ENCODE measurements at regions not wholly inside any gene's neighbourhood (a gene's known extent, or its start where the extent isn't known, plus 50 kb on each side); places are given as distances from the start of the nearest gene placed in this dataset.

DNA sequence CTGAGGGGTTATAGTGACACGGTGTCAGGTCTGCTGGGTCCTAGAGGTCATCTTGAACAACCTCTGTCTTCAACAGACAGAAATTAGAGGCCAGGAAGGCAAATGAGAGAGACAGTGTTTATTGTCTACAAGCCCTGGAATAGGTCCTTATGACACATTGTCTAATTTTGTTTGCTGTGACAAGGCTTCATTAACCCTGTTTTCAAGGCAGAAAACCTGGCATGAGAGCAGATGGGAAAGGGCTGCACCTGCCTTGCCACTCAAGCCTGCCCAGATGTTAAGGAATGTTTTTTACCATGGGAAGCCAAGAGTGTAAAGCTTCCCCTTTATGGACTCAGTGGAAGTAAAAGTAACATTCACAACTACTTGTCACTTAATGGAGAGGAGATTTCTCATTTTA, 275.3 kb downstream of the KCNS3 start:
- H3K4me1 Mint-ChIP-seq, result no peaks in the 10 kb centered on the region
- Histone ChIP-seq H3K79me2 (ENCODE audit: control insufficient read depth, insufficient read depth, low read length) (no peaks in the 10 kb centered on the region), H3K4me2 (replicated peaks; ENCODE audit: low read depth, low read length, poor library complexity, severe bottlenecking) (no peak overlapping the region), H3K4me1 (ENCODE audit: control insufficient read depth in 2 of 2, insufficient read depth in 2 of 2, low read length in 2 of 2) (no peaks in the 10 kb centered on the region), H2AFZ (ENCODE audit: insufficient read depth, low read depth, low read length, poor library complexity, severe bottlenecking) (no peak overlapping the region), H3K36me3 (replicated peaks in 1 of 2; ENCODE audit: control extremely low read depth in 1 of 2, control insufficient read depth in 1 of 2, extremely low read depth in 1 of 2, insufficient read depth in 2 of 2, low read length in 1 of 2) (no peaks in the 10 kb centered on the region), H3K27me3 (replicated peaks in 1 of 4; ENCODE audit: control extremely low read depth in 1 of 4, control insufficient read depth in 3 of 4, insufficient read depth in 4 of 4, low read length in 3 of 4) (no peaks in the 10 kb centered on the region), H3K9me3 (ENCODE audit: control extremely low read depth in 1 of 3, control insufficient read depth in 2 of 3, insufficient read depth in 1 of 3, low read length in 2 of 3) (no peaks in the 10 kb centered on the region), H3K4me3 (ENCODE audit: control extremely low read depth in 1 of 5, extremely low read depth in 1 of 5, insufficient read depth in 1 of 5, low read depth in 2 of 5, low read length in 4 of 5) (no peak overlapping the region), H4K20me1 (ENCODE audit: control insufficient read depth, insufficient read depth, low read length, poor library complexity, severe bottlenecking) (no peaks in the 10 kb centered on the region), H3K9ac (ENCODE audit: low read length) (no peak overlapping the region), H3K27ac (ENCODE audit: low read length in 2 of 2) (no peak overlapping the region)
- TF ChIP-seq EZH2 (IDR thresholded peaks at IDR 0.05; ENCODE audit: borderline replicate concordance, insufficient read depth, low read depth, low read length, poor library complexity, severe bottlenecking), result no peak
- TF ChIP-seq, protein P1, sequence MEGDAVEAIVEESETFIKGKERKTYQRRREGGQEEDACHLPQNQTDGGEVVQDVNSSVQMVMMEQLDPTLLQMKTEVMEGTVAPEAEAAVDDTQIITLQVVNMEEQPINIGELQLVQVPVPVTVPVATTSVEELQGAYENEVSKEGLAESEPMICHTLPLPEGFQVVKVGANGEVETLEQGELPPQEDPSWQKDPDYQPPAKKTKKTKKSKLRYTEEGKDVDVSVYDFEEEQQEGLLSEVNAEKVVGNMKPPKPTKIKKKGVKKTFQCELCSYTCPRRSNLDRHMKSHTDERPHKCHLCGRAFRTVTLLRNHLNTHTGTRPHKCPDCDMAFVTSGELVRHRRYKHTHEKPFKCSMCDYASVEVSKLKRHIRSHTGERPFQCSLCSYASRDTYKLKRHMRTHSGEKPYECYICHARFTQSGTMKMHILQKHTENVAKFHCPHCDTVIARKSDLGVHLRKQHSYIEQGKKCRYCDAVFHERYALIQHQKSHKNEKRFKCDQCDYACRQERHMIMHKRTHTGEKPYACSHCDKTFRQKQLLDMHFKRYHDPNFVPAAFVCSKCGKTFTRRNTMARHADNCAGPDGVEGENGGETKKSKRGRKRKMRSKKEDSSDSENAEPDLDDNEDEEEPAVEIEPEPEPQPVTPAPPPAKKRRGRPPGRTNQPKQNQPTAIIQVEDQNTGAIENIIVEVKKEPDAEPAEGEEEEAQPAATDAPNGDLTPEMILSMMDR (IDR thresholded peaks at IDR 0.05), result no peak
- ChIA-PET POLR2A (no interaction called here), CTCF (no interaction called here)
- intact Hi-C loops (cut with micrococcal nuclease), result no loop called here
- DNase-seq (no peak), ATAC-seq (ENCODE audit: low read depth) (no peak)
- H3K4me3 Mint-ChIP-seq, result no peak overlapping the region
- no CpG with 5 or more reads among the region's 1 CpG for WGBS (ENCODE audit: insufficient coverage)
- no peak overlapping the region for H3K27ac Mint-ChIP-seq
- no peaks in the 10 kb centered on the region for H3K9me3 Mint-ChIP-seq (ENCODE audit: insufficient read depth)
- H3K27me3 Mint-ChIP-seq, result peaks cover 12% of the 10 kb centered on the region

DNA sequence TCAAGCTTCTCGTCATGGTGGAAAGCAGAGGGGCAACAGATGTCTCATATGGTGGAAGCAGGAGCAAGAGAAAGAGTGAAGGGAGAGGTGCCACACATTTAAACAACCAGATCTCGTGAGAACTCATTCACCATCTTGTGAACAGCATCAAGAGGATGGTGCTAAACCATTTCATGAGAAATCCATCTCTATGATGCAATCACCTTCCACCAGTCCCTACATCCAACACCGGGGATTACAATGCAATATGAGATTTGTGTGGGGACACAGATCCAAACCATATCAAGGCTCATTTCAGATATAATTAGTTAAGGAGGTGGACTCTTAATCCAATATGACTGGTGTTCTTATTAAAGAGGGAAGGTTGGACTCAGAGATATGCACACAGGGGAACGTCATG, 272.8 kb downstream of the KCNS3 start:
- H3K9me3 ChIP-seq (ENCODE audit: control extremely low read depth in 1 of 3, control insufficient read depth in 2 of 3, insufficient read depth in 1 of 3, low read length in 2 of 3), result no peaks in the 10 kb centered on the region
- H3K9me3 Mint-ChIP-seq (ENCODE audit: insufficient read depth), result no peaks in the 10 kb centered on the region
- H3K4me3 Mint-ChIP-seq, result no peak overlapping the region
- intact Hi-C loops (cut with micrococcal nuclease), result no loop called here
- H4K20me1 ChIP-seq (ENCODE audit: control insufficient read depth, insufficient read depth, low read length, poor library complexity, severe bottlenecking), result no peaks in the 10 kb centered on the region
- H3K27ac Mint-ChIP-seq, result no peak overlapping the region
- no peaks in the 10 kb centered on the region for H3K36me3 ChIP-seq (replicated peaks in 1 of 2; ENCODE audit: control extremely low read depth in 1 of 2, control insufficient read depth in 1 of 2, extremely low read depth in 1 of 2, insufficient read depth in 2 of 2, low read length in 1 of 2)
- ChIA-PET POLR2A (no interaction called here), CTCF (interaction anchor here (2.1 kb wide), 1 partner anchor 432 kb away, joined by 15 read pairs; no protein-coding TSS in a partner anchor)
- H3K4me2 ChIP-seq (replicated peaks; ENCODE audit: low read depth, low read length, poor library complexity, severe bottlenecking), result no peak overlapping the region
- ATAC-seq (ENCODE audit: low read depth), result no peak
- H3K27ac ChIP-seq (ENCODE audit: low read length in 2 of 2), result no peak overlapping the region
- no peaks in the 10 kb centered on the region for H3K79me2 ChIP-seq (ENCODE audit: control insufficient read depth, insufficient read depth, low read length)
- H3K4me1 Mint-ChIP-seq, result no peaks in the 10 kb centered on the region
- H3K4me3 ChIP-seq (ENCODE audit: control extremely low read depth in 1 of 5, extremely low read depth in 1 of 5, insufficient read depth in 1 of 5, low read depth in 2 of 5, low read length in 4 of 5), result no peak overlapping the region
- DNase-seq, result no peak
- peaks cover 17% of the 10 kb centered on the region for H3K27me3 Mint-ChIP-seq
- TF ChIP-seq, protein P1 (IDR thresholded peaks at IDR 0.05), result no peak
- TF ChIP-seq EZH2 (IDR thresholded peaks at IDR 0.05; ENCODE audit: borderline replicate concordance, insufficient read depth, low read depth, low read length, poor library complexity, severe bottlenecking), result no peak
- no peaks in the 10 kb centered on the region for H3K4me1 ChIP-seq (ENCODE audit: control insufficient read depth in 2 of 2, insufficient read depth in 2 of 2, low read length in 2 of 2)
- no peak overlapping the region for H3K9ac ChIP-seq (ENCODE audit: low read length)
- WGBS (ENCODE audit: insufficient coverage), result 86% methylated on average over 1 of the region's 4 CpGs
- no peak overlapping the region for H2AFZ ChIP-seq (ENCODE audit: insufficient read depth, low read depth, low read length, poor library complexity, severe bottlenecking)
- no peaks in the 10 kb centered on the region for H3K27me3 ChIP-seq (replicated peaks in 1 of 4; ENCODE audit: control extremely low read depth in 1 of 4, control insufficient read depth in 3 of 4, insufficient read depth in 4 of 4, low read length in 3 of 4)

Data from B cell (primary cell).